ENCODE measurements at regions not wholly inside any gene's neighbourhood (a gene's known extent, or its start where the extent isn't known, plus 50 kb on each side); places are given as distances from the start of the nearest gene placed in this dataset.
"Not testable (repeated sequence)": the region's sequence is repeated elsewhere in the genome, so short reads cannot be mapped to it uniquely, and the experiment has no call there.

DNA sequence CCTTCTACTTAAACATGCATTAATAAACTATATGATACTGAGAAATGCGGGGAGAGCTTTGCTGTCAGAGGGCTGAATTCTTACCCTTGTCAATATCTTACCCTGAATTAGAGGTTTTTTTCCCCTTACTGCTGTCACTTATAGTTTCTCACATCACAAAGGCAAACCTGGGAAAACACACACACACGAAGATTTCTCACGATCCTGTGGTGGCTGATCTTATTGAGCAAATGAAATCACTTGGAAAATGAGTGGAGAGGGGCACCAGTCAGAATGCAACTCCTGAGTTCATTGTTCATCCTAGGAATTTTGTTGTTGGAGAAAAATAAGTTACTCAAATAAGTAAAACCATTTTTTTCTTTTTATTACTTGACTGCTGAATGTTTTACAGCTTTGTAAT, 673.6 kb downstream of the EDEM1 start:
- DNase-seq, result no peak

DNA sequence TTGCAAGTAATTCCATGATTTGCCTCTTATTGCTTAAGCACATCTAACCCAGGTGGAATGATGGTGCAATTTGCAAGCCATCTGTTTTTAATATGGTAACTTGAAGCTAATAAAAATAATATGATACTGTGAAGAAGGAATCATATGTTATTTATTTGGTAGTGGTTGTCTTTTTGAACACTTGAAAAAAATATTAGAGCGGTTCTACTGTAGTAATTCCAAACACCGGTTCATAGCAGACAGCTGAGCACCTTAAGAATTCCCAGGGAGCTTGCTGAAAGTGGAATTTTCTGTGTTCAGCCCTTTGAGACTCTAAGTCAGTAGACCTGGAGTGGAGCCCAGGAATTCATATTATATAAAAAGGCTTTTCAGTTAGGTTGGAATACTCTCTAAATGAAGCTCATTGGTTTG, 687.4 kb downstream of the EDEM1 start:
- DNase-seq, result peak; percentile 1

GRCh38 chr3:5888851-5889250, 701.3 kb downstream of the EDEM1 start:
- DNase-seq, result no peak

DNA sequence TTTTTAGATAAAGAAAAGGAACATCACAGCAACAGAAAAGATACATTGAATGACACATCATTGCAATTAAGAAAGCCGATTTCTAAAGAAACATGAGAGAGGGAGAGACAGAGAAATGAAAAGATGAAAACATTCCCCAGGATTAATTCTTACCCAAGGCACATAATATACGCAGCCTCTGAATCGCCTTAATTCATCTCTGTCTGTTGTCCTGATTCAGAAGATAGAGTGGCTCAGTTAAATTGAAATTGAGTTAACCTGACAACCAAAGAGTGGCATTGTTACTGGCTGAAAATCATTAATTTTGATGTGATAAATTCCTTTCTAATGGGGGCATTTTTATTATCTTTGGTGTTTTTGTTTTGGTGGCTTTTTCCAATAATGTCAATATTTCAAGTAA, 701.9 kb downstream of the EDEM1 start:
- DNase-seq, result no peak

- DNase-seq, result no peak
These were observed 704.2 kb downstream of the EDEM1 start for GRCh38 chr3:5891711-5892110.

- DNase-seq, result no peak
These were observed 710.6 kb downstream of the EDEM1 start for GRCh38 chr3:5898106-5898505.

DNA sequence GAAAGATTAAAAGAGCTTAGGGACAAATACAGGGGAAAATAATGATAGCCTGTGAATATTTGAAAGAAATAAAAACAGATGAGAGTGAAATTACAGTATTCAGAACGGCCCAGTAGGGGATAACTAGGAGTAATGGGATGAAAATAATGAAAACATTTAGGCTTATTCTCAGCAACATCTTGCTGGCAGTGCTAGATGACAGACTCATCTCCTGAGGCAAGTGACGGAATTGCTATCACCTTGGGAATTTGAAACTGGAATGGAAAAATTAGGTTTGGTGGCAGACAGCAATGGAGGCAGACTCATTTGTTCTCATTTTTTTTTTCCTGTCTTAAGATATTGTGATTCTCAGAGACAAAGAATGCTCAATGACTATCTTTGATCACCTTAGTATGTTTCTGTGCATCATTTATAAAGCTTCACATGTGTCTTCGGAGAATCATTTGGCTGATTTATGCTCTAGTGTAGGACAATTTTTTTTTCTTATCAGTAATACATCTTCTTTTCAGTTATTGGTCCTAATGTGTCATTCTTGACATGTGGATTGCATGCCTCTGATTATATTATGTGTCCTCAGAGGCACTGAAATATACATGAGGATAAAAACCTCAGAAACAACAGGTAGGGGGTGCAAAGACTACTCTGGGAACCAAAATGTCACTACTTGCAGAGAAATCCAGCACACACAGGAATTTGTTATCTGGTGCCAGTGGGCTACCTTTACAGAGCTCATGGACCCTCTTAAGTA, 711.7 kb downstream of the EDEM1 start:
- DNase-seq, result no peak

DNA sequence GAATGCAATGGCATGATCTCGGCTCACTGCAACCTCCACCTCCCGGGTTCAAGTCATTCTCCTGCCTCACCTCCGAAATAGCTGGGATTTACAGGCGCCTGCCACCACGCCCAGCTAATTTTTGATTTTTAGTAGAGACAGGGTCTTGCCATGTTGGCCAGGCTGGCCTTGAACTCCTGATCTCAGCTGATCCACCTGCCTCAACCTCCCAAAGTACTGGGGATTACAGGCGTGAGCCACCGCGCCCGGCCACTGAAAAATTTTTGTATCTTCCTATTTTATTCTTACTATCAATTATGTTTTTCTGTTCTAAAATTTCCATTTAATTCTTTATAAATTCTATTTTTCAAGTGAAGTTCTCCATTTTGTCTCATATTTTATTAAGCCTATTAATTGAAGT, 730.4 kb downstream of the EDEM1 start:
- no peak for DNase-seq

GRCh38 chr3:5918626-5919025, 731.1 kb downstream of the EDEM1 start:
- no peak for DNase-seq

DNA sequence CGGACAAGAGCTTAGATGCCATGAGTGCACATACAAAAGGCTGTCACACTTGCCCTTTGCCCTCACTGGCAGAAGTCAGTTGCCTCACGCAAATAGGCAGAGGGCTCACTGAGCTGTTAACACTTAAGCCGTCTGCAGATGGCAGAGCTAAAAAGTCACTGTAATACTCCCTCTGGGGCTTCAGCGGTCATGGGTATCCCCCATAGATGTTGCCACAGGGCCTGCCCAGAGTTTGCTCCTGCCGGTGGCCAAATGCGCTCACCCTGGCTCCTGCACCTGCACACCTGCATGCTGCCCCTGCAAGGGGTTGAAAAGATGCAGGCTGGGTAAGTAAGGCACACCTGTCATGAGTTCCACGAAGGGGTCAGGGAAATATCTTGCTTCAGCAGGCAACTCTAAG, 741.5 kb downstream of the EDEM1 start:
- no peak for DNase-seq

DNA sequence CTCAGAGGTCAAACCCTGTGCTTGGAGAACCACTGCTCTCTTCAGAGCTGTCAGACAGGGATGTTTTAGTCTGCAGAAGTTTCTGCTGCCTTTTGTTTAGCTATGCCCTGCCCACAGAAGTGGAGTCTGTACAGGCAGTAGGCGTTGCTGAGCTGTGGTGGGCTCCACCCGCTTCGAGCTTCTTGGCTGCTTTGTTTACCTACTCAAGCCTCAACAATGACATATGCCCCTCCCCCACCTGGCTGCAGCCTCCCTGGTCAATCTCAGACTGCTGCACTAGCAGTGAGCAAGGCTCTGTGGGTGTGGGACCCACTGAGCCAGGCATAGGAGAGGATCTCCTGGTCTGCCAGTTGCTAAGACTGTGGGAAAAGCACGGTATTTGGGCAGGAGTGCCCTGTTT, 756.6 kb downstream of the EDEM1 start:
- DNase-seq, result not testable (repeated sequence)

DNA sequence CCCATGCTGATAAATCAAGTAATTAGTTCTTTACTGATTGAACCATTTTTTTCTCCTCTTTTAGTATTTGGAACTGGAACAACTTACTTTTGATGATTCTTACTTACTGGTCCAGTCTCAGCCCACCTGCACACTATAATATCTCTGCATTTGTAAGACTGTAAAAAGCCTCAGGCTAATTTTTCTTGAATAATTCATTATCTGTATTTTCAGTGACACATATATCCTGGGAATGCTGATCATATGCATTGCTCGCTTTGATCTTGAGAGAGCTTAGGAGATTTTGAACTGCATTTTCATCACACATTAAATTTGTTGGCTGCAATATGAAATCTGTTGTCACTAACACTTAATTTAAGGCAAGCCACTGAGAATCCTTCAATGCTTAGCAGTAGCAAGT, 760.6 kb downstream of the EDEM1 start:
- no peak for DNase-seq

GRCh38 chr3:5951026-5951425, 763.5 kb downstream of the EDEM1 start:
- no peak for DNase-seq

DNA sequence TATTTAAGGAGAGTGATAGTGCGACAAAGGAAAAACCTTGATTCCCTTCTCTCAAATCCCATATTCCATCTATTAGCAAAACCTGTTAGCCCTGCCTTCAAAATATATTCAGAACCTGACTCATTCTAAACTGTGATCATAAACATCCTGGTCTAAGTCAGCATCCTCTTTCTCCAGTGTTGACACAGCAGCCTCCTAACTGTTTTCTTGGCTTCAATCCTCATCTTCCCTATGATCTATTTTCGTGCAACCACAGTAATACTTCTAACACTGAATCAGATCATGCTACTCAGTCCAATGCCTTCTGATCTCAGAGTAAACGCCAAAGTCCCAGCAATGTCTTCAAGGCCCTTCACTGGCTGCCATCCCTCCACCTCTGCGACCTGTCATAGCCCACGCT, 785.1 kb downstream of the EDEM1 start:
- no peak for DNase-seq

DNA sequence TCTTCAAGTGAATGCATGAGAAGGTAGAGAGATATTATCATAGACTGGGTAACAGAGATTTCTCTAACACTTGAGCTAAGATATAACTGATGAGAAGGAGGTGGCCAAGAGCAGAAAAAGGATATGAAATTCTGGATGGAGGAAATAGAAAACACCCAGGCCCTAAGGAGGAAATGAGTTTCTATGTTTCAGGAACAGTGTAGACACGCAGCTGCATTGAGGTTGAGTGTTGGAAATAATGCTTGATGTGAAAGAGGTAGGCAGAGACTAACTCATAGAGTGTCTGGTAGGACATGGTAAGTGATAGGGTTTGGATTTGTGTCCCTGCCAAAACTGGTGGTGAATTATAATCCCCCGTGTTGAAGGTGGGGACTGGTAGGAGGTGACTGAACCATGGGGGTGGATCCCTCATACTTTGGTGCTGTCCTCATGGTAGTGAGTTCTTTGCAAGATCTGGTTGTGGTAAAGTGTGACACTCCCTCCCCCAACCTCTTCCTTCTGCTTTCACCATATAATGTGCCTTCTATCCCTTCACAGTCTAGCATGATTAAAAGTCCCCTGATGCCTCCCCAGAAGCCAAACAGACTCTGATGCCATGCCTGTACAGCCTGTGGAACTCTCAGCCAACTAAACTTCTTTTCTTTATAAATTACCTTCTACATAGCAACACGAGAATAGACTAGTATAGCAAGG, 787.3 kb downstream of the EDEM1 start:
- no peak for DNase-seq

DNA sequence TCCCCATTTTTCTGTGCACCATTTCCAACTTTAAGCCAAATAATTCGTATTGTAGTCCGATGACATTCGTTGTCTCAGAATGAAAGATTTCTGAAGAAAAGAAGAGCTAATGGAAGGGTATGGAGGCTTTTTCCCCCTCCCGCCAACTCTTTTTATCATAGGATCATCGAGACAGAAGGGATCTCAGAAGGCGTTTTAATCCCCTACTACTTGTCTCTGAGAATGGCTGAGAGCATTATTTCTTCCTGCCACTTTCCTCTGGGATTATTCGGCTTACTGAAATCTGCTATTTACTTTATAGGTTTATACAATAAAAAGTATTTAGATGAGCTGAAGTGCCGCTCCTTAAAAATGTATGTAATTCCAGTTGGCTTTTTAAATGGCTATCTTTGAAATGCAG, 789.8 kb downstream of the EDEM1 start:
- no peak for DNase-seq

- DNase-seq, result no peak
These were observed 793.0 kb downstream of the EDEM1 start for GRCh38 chr3:5980475-5980874.

- DNase-seq, result no peak
These were observed 807.1 kb downstream of the EDEM1 start for GRCh38 chr3:5994651-5995050.

DNA sequence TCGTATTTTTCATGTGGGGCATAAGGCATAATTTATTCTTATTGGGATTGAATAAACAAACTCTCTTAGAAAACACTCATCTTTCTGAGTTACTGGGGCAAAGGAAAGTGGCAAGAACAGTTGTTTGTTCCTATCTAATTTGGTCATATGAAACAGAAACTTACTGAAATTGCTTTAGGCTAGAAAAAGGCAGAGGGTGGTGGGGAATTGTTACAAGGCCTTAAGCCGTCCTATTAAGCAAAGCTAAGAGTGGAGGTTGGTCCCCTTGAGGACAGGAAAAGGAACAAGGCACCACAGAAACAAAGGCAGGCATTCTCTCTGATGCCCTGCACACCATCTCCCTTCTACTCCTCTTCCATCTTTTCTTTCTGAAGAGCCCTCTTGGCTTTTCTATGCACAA, 830.9 kb downstream of the EDEM1 start:
- no peak for DNase-seq

- DNase-seq, result no peak
These were observed 835.1 kb downstream of the EDEM1 start for GRCh38 chr3:6022621-6023020.

DNA sequence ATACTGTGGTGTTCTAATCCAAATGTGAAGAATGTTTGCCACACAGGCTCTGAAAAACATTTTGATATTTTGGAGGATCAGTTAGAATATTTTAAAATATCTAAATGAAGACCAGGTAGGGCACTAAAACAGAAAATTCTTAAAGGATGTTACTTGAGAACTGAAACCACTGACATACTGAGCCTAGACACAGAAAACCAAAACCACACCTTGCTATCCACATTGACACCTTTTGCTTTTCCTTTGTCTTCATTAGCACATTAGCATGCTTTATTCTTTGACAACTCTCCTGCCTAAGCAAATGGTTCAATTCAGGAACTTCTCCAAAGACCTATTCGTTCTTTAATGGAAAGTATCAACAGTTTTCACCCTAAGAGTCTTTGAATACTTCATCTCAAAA, 835.9 kb upstream of the GRM7 start:
- no peak for DNase-seq

DNA sequence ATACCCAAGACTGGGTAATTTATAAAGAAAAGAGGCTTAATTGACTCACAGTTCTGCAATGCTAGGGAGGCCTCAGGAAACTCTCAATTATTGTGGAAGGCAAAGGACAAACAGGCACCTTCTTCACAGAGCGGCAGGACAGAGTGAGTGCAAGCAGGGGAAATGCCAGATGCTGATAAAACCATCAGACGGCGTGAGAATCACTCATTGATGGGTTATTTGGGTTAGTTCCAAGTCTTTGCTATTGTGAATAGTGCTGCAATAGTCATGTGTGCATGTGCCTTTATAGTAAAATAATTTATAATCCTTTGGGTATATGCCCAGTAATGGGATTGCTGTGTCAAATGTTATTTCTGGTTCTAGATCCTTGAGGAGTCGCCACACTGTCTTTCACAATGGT, 830.3 kb upstream of the GRM7 start:
- DNase-seq, result not testable (repeated sequence)

GRCh38 chr3:6035626-6036025, 825.3 kb upstream of the GRM7 start:
- no peak for DNase-seq

DNA sequence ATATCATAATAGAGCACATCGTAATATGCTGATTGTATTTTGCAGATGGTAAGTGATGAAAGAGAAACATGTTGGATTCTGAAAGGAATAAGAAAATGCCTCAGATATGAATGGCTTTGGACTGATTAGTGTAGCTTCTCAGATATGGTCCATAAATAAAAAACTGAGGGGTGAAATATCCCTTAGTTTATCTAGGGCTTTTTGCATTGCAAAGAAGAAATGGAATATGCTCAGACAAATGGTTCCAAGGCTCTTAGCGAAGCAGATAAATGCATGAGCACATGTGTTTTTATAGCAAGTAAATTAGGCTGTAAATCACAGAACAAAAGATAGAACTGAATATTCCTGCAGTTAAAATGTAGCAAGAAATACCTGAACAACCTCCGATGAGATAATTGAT, 820.9 kb upstream of the GRM7 start:
- no peak for DNase-seq

DNA sequence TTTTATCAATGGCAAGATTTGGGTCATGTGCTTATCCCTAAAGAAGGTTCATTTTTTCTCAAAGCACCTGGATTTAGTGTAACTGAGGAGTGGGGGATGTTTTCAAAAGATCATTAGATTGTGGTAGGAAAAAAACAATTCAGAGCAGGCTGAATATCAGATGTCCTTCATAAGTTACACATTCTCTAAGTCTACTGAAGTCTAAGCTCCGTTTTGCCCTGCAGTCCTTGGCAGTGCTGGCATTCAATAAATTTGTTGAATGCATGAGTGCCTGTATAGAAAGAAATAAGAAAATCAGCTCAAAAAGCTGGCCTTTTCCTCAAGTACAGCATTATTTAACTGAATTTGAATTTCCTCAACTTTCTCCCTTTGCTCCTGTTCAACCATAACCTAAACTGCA, 819.0 kb upstream of the GRM7 start:
- no peak for DNase-seq
